ENCODE measurements at regions not wholly inside any gene's neighbourhood (a gene's known extent, or its start where the extent isn't known, plus 50 kb on each side); places are given as distances from the start of the nearest gene placed in this dataset.

DNA sequence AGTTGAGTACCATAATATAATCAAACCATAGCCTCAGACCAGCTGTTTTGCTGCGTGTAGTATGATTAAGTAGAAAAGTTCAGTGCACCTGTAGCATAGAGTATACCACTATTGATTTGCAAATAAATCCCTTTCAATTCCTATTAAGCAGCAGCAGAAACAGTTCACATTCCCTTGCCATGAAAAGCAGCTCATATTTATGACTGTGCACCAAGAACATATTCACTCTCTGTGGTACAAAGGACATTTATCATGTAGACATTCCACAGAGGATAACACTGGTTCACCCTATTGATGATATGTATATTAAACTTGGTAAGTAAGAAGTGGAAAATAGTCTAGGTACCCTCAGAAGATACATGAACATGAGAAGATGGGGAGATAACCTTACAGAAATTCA, 1689.1 kb upstream of the CDH6 start:
- intact Hi-C loops (cut with DNase I), result no loop called here
- Histone ChIP-seq H3K4me3 (no peak overlapping the region), H3K9me3 (no peaks in the 10 kb centered on the region), H3K36me3 (no peaks in the 10 kb centered on the region), H3K4me1 (replicated peaks) (no peaks in the 10 kb centered on the region), H3K27me3 (replicated peaks; ENCODE audit: insufficient read depth) (no peaks in the 10 kb centered on the region), H3K27ac (no peak overlapping the region)
- TF ChIP-seq CTCF (IDR thresholded peaks at IDR 0.05) (no peak), POLR2A (IDR thresholded peaks at IDR 0.05) (no peak), POLR2AphosphoS5 (IDR thresholded peaks at IDR 0.05) (no peak)
- WGBS, result 97% methylated on average over 1 of the region's 1 CpG
- no peak for DNase-seq (ENCODE audit: low spot score)

DNA sequence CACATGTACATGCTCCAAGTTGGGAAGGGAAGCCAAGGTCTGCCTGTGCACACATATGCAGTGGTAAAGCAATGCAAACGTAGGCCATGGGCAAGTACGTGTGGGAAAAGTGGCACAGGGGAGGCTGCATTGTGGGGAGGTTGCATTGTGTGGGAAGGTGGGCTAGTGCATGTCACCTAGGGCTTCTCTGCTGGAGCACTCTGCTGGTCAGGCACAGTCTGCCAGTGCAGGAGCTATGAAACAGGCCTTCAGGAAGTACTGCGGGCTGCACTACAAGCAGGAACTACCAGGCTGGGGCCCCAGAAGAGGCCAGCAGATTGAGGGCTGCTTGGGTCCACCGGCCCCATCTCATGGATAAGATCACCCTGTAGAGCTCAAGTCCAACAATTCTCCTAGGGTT, 1694.6 kb upstream of the CDH6 start:
- peaks cover 6% of the 10 kb centered on the region for H3K4me1 ChIP-seq (replicated peaks)
- intact Hi-C loops (cut with DNase I), result no loop called here
- TF ChIP-seq POLR2A (IDR thresholded peaks at IDR 0.05), result no peak
- no peak for TF ChIP-seq CTCF (IDR thresholded peaks at IDR 0.05)
- no peak for TF ChIP-seq POLR2AphosphoS5 (IDR thresholded peaks at IDR 0.05)
- no peak overlapping the region for H3K4me3 ChIP-seq
- no peaks in the 10 kb centered on the region for H3K36me3 ChIP-seq
- no peak for DNase-seq (ENCODE audit: low spot score)
- 91% methylated on average over 4 of the region's 4 CpGs for WGBS
- H3K27ac ChIP-seq, result peak overlapping the region; percentile 2 to 71
- H3K27me3 ChIP-seq (replicated peaks; ENCODE audit: insufficient read depth), result no peaks in the 10 kb centered on the region
- no peaks in the 10 kb centered on the region for H3K9me3 ChIP-seq

DNA sequence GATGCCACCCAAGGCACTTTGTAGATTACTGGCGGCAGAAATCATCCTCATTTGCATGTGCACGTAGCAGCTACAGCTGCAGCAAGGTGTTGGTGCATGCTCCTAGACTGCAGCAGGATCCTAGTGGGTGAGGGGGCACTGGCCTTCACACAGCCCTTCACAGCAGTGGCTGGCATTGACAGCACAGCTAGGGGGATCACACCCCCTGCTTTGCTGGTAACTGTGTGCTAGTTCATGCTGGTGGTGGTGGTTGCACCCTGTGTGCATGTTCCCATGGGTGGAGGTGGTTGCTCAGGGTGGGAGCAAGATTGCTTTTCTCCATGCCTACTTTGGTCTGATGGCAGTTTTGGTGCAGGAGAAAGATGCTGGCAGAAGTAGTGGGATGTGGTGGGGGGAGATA, 1695.1 kb upstream of the CDH6 start:
- no peak for DNase-seq (ENCODE audit: low spot score)
- no peak for TF ChIP-seq POLR2AphosphoS5 (IDR thresholded peaks at IDR 0.05)
- no peak for TF ChIP-seq POLR2A (IDR thresholded peaks at IDR 0.05)
- 83% methylated on average over 2 of the region's 2 CpGs for WGBS
- Histone ChIP-seq H3K4me1 (replicated peaks) (peaks cover 6% of the 10 kb centered on the region), H3K36me3 (no peaks in the 10 kb centered on the region), H3K9me3 (no peaks in the 10 kb centered on the region), H3K27ac (peak overlapping the region; percentile 42 to 71), H3K27me3 (replicated peaks; ENCODE audit: insufficient read depth) (no peaks in the 10 kb centered on the region), H3K4me3 (no peak overlapping the region)
- intact Hi-C loops (cut with DNase I), result no loop called here

GRCh38 chr5:29485333-29485732, 1708.2 kb upstream of the CDH6 start:
- peak overlapping the region in 1 of 2 donors; percentile 3 for H3K4me3 ChIP-seq
- peak; percentile 23 for DNase-seq (ENCODE audit: low spot score)
- H3K9me3 ChIP-seq, result no peaks in the 10 kb centered on the region
- intact Hi-C loops (cut with DNase I), result no loop called here
- H3K4me1 ChIP-seq (replicated peaks), result no peaks in the 10 kb centered on the region
- peak overlapping the region in 1 of 2 donors; percentile 51 for H3K27ac ChIP-seq
- TF ChIP-seq POLR2A (IDR thresholded peaks at IDR 0.05), result no peak
- peak; percentile 48 for TF ChIP-seq POLR2AphosphoS5 (IDR thresholded peaks at IDR 0.05)
- no peak for TF ChIP-seq CTCF (IDR thresholded peaks at IDR 0.05)
- no peaks in the 10 kb centered on the region for H3K27me3 ChIP-seq (replicated peaks; ENCODE audit: insufficient read depth)
- WGBS, result 38% methylated on average over 3 of the region's 3 CpGs
- H3K36me3 ChIP-seq, result no peaks in the 10 kb centered on the region

- H3K4me3 ChIP-seq, result peak overlapping the region in 1 of 2 donors; percentile 2
- TF ChIP-seq POLR2A (IDR thresholded peaks at IDR 0.05) (no peak), CTCF (IDR thresholded peaks at IDR 0.05) (no peak), POLR2AphosphoS5 (IDR thresholded peaks at IDR 0.05) (peak; percentile 69)
- WGBS, result 13% methylated on average over 1 of the region's 1 CpG
- H3K4me1 ChIP-seq (replicated peaks), result no peaks in the 10 kb centered on the region
- no peaks in the 10 kb centered on the region for H3K9me3 ChIP-seq
- H3K27me3 ChIP-seq (replicated peaks; ENCODE audit: insufficient read depth), result no peaks in the 10 kb centered on the region
- peak overlapping the region; percentile 23 to 64 for H3K27ac ChIP-seq
- intact Hi-C loops (cut with DNase I), result no loop called here
- DNase-seq (ENCODE audit: low spot score), result peak; percentile 28
- H3K36me3 ChIP-seq, result no peaks in the 10 kb centered on the region
These were observed 1723.9 kb upstream of the CDH6 start for GRCh38 chr5:29469581-29469980.

Data from prostate gland (tissue), 2 donors.